Duodenal mucosa (tissue), 2 donors: ENCODE measurements at regions not wholly inside any gene's neighbourhood (a gene's known extent, or its start where the extent isn't known, plus 50 kb on each side); places are given as distances from the start of the nearest gene placed in this dataset.

Experiments used
- H3K27ac ChIP-seq: one replicate; pipeline ENCODE4 v1.7.0; 2013; ENCODE audit warnings: low read depth, low read length
- H3K27me3 ChIP-seq, 2 donors: one replicate each; pipeline ENCODE4 v1.7.0; 2013; ENCODE audit warnings: low read length in 2 of 2, control low read depth in 1 of 2; ENCODE audit not compliant: insufficient read depth in 2 of 2, control insufficient read depth in 1 of 2
- H3K36me3 ChIP-seq, 2 donors: one replicate each; pipeline ENCODE4 v1.7.0; 2013; ENCODE audit warnings: low read length in 2 of 2, control low read depth in 1 of 2; ENCODE audit not compliant: insufficient read depth in 2 of 2, control insufficient read depth in 1 of 2
- H3K4me1 ChIP-seq, 2 donors: one replicate each; pipeline ENCODE4 v1.7.0; 2013; ENCODE audit warnings: low read length in 2 of 2, control low read depth in 1 of 2; ENCODE audit not compliant: insufficient read depth in 2 of 2, control insufficient read depth in 1 of 2
- H3K4me3 ChIP-seq, 2 donors: one replicate each; pipeline ENCODE4 v1.7.0; 2013; ENCODE audit warnings: low read length in 2 of 2, low read depth in 1 of 2
- H3K9ac ChIP-seq, 2 donors: one replicate each; pipeline ENCODE4 v1.7.0; 2013; ENCODE audit warnings: low read length in 2 of 2, low read depth in 1 of 2
- H3K9me3 ChIP-seq, 2 donors: one replicate each; pipeline ENCODE4 v1.7.0; 2013; ENCODE audit warnings: low read length in 2 of 2, control low read depth in 1 of 2; ENCODE audit not compliant: control insufficient read depth in 1 of 2

DNA sequence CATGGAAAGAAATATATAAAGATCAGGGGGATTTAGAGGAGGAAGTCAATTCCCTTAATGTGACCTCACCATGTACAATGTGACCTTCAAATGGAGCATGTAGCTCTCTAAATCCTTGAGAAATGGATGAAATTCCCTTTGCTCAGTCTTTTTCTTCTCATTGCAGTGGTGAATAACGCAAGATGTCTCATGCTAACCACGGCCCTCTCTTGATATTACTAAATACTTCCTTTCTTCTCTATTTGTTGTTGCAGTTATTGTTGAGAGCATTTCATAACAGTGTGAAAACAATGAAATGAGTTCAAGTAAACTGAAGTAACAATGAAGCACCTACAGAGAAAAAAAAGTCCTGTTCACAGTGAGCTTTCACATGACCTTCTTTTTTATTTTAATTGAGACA, 55.6 kb downstream of the ZNF281 start:
- H3K9ac ChIP-seq, result no peak overlapping the region
- no peaks in the 10 kb centered on the region for H3K36me3 ChIP-seq
- H3K27ac ChIP-seq, result no peak overlapping the region
- peaks cover 10 to 11% of the 10 kb centered on the region in 2 donors for H3K4me1 ChIP-seq
- H3K9me3 ChIP-seq, result no peaks in the 10 kb centered on the region
- H3K27me3 ChIP-seq, result no peaks in the 10 kb centered on the region
- no peak overlapping the region for H3K4me3 ChIP-seq

DNA sequence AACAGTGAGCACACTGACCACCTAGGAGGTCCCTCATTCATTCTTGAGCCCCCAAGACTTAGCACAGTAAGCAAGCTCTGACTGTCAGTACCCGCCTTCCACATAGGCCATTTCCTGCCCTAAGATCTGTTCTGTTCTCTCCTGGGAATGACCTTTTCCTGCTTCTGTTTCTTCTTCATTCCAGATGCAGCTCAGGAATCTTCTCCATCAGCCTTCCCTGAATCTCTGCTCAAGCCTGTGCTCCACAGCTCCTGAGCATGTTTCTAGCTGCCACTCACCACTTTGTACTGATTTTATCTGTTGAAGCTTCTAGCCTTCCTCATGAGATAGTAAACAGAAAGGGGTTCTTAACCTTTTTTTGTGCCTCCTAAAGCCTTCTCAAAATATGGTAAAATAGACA, 56.6 kb downstream of the ZNF281 start:
- no peaks in the 10 kb centered on the region for H3K27me3 ChIP-seq
- H3K27ac ChIP-seq, result no peak overlapping the region
- peaks cover 10 to 11% of the 10 kb centered on the region in 2 donors for H3K4me1 ChIP-seq
- no peak overlapping the region for H3K9ac ChIP-seq
- no peaks in the 10 kb centered on the region for H3K9me3 ChIP-seq
- H3K36me3 ChIP-seq, result no peaks in the 10 kb centered on the region
- H3K4me3 ChIP-seq, result no peak overlapping the region

DNA sequence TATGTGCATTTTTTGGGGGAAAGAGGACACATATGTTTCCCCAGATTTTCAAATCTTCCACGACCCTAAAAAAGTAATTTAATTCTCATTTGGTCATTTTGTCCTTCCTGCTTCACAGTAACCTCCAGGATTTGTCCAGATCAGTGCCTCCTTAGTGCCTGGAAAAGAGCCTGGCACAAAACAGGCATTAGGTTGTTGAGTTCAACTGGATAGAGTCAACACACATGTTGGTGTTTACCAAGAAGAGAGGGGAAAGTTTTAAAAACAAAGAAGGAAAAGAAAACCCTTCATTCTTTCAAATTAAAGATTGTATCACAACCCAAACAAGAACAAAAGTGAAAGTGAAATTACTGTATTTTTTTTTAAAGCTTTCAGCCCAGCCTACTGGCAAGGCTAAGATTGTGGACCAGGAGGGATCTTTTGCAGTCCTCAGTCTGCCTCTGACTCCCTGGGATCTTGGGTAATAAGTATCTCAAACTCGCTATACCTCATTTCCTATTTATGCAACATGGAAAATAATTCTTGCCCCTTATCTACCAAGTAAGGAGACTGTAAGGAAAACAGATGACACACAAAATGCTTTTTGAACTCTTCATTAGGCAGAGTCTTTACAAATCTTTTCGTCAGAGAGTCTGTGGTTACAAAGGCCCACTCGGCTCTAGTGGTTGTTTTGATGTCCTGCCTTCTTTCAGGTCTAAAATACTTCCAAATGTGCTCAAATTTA, 57.8 kb downstream of the ZNF281 start:
- no peak overlapping the region for H3K9ac ChIP-seq
- H3K36me3 ChIP-seq, result no peaks in the 10 kb centered on the region
- no peak overlapping the region for H3K27ac ChIP-seq
- H3K4me3 ChIP-seq, result peak overlapping the region; percentile 12 to 37
- H3K27me3 ChIP-seq, result no peaks in the 10 kb centered on the region
- no peaks in the 10 kb centered on the region for H3K9me3 ChIP-seq
- H3K4me1 ChIP-seq, result peaks cover 10 to 11% of the 10 kb centered on the region in 2 donors

DNA sequence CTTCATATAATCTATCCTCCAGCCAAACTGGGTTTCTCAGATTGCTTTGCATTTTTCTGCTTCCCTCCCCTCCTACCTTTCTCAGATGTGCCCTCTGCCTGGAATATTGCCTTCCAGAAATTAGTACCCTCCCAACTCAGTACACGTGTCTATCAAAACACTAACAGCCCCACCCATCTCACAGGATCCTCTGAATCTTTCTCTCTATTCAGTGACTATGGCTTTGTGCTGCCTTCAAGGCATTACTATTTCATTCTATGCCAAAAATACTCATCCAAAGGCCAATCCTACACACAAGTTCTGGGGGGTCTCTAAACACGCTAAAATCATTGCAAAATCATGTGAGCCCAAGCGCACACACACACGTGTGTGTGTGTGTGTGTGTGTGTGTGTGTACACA, 58.4 kb downstream of the ZNF281 start:
- no peaks in the 10 kb centered on the region for H3K27me3 ChIP-seq
- H3K9ac ChIP-seq, result no peak overlapping the region
- peaks cover 10 to 11% of the 10 kb centered on the region in 2 donors for H3K4me1 ChIP-seq
- H3K36me3 ChIP-seq, result no peaks in the 10 kb centered on the region
- H3K27ac ChIP-seq, result no peak overlapping the region
- peak overlapping the region in 1 of 2 donors; percentile 37 for H3K4me3 ChIP-seq
- H3K9me3 ChIP-seq, result no peaks in the 10 kb centered on the region

DNA sequence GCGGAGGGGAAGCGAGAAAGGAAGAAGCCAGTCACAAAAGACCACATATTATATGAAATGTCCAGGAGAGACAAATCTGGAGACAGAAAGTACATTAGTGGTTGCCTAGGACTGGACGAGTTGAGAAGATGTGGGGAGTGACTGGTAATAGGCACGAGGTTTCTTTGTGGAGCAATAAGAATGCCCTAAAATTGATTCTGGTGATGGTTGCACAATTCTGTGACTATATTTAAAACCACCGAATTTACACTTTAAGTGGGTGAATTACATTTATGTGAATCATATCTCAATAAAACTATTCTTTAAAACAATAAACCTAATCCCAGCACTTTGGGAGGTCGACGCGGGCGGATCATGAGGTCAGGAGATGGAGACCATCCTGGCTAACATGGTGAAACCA, 63.1 kb downstream of the ZNF281 start:
- Histone ChIP-seq H3K4me3 (no peak overlapping the region), H3K9ac (no peak overlapping the region), H3K9me3 (no peaks in the 10 kb centered on the region), H3K27ac (no peak overlapping the region), H3K4me1 (peaks cover 4% of the 10 kb centered on the region in 2 donors), H3K36me3 (no peaks in the 10 kb centered on the region), H3K27me3 (no peaks in the 10 kb centered on the region)

DNA sequence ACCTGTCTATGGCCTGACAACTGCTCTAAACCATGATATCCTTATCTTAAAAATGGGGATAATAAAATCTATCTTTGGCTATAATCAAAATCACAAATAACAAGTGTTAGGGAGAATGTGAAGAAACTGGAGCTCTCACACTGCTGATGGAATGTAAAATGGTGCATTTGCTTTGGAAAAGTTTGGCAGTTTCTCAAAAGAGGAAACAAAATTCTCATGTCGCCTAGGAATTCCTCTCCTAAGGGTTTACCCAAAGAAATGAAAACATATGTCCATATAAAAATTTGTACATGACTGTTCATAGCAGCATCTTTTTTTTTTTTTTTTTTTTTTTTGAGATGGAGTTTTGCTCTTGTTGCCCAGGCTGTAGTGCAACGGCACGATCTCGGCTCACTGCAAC, 64.3 kb downstream of the ZNF281 start:
- Histone ChIP-seq H3K9me3 (no peaks in the 10 kb centered on the region), H3K4me3 (no peak overlapping the region), H3K36me3 (no peaks in the 10 kb centered on the region), H3K4me1 (no peaks in the 10 kb centered on the region), H3K9ac (no peak overlapping the region), H3K27me3 (no peaks in the 10 kb centered on the region), H3K27ac (no peak overlapping the region)

DNA sequence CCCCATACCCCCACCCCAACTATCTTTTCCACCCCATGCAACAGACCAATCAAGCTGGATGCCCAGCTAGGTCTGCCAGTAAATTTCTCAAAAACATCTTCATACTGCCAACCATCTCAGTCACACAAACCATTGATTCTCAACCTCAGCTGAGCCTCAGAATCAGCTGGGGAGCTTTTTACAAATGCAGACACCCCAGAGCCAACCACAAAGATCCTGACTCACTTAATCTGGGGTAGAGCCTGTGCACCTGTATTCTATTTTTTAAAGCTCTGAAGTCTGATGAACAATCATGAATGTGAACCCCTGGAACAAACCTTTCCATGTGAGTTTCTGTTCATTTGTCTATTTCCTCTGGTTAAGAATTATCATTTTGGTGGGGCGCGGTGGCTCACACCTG, 66.0 kb downstream of the ZNF281 start:
- Histone ChIP-seq H3K9ac (no peak overlapping the region), H3K27ac (no peak overlapping the region), H3K4me1 (no peaks in the 10 kb centered on the region), H3K9me3 (no peaks in the 10 kb centered on the region), H3K36me3 (no peaks in the 10 kb centered on the region), H3K4me3 (no peak overlapping the region), H3K27me3 (no peaks in the 10 kb centered on the region)

DNA sequence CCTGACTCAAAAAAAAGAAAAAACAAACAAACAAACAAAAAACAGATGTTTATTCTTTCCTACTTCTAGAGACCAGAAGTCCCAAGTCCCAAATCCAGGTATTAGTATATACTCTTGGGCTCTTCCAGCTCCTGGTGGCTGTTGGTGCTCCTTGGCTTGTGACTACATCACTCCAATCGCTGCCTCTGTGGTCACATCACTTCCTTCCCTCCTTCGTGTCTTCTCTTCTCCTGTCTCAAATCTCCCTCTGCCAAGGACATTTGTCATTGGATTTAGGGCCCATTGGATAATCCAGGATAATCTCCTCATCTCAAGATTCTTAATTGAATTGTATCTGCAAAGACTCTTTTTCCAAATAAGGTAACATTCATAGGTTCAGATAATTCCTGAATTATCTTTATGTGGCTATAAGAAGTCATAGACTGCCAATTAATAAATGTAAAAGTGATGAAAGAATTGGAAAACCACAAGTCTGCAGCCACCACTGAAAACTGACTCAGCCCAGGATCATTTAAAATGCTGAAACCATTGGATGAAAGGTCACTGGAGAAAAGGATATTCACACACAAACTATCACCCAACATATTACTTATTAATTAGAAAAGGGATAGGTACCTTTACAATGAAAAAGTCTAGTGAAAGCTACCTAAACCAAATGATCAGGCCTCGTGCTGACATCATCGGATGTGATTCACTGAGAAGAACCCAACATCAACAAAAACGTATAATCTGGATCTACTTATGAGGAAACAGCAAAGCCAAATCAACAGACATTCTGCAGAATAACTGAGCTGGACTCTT, 67.1 kb downstream of the ZNF281 start:
- Histone ChIP-seq H3K4me3 (no peak overlapping the region), H3K9ac (no peak overlapping the region), H3K4me1 (no peaks in the 10 kb centered on the region), H3K27me3 (no peaks in the 10 kb centered on the region), H3K36me3 (no peaks in the 10 kb centered on the region), H3K9me3 (no peaks in the 10 kb centered on the region), H3K27ac (no peak overlapping the region)

DNA sequence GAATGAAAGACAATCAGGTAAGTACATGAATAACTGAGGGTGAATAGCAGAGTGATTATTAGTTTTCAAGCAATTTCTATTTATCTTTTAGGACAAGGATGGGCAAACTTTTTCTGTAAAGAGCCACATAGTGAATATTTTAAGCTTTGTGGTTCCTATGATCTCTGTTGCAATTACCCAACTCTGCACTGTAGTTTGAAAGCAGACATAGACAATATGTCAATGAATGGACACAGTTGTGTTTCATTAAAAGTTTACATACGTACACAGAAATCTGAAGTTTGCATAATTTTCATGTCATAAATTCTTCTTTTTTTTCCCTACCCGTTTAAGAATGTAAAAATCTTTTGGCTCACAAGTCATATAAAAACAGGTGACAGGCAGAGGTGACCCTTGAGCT, 71.4 kb downstream of the ZNF281 start:
- Histone ChIP-seq H3K4me1 (no peaks in the 10 kb centered on the region), H3K27me3 (no peaks in the 10 kb centered on the region), H3K36me3 (no peaks in the 10 kb centered on the region), H3K27ac (no peak overlapping the region), H3K9me3 (no peaks in the 10 kb centered on the region), H3K9ac (no peak overlapping the region), H3K4me3 (no peak overlapping the region)

DNA sequence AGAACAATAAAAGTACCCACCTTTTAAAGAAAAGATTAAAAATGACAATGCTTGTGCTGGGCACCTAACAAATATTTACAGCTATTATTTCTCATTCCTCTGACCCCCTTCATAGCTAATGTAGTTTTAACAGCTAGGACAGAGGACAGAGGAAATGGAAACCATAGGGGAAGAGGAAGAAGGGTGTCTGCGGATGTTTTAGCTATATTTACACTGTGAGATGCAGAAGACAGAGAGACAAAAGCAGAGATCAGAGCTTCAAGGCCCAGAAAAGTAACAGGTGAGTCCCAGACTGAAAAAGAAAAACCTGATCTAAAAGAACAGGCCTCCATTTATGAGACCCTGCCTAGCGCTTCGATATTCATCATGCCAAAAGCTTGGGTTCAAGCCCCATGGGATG, 72.0 kb downstream of the ZNF281 start:
- no peaks in the 10 kb centered on the region for H3K4me1 ChIP-seq
- H3K4me3 ChIP-seq, result no peak overlapping the region
- H3K9ac ChIP-seq, result no peak overlapping the region
- H3K27ac ChIP-seq, result no peak overlapping the region
- no peaks in the 10 kb centered on the region for H3K27me3 ChIP-seq
- no peaks in the 10 kb centered on the region for H3K9me3 ChIP-seq
- H3K36me3 ChIP-seq, result no peaks in the 10 kb centered on the region
